CD4-positive, alpha-beta T cell treated with Interleukin-15 for 4 hours (primary cell): ENCODE measurements at regions not wholly inside any gene's neighbourhood (a gene's known extent, or its start where the extent isn't known, plus 50 kb on each side); places are given as distances from the start of the nearest gene placed in this dataset.

Experiments used
- DNase-seq: peaks from one replicate; pipeline ENCODE4 v3.0.0-alpha.2; 2020; ENCODE audit warnings: low spot score

GRCh38 chr5:67693956-67694809, 497.6 kb upstream of the CD180 start:
- DNase-seq: no peak

DNA sequence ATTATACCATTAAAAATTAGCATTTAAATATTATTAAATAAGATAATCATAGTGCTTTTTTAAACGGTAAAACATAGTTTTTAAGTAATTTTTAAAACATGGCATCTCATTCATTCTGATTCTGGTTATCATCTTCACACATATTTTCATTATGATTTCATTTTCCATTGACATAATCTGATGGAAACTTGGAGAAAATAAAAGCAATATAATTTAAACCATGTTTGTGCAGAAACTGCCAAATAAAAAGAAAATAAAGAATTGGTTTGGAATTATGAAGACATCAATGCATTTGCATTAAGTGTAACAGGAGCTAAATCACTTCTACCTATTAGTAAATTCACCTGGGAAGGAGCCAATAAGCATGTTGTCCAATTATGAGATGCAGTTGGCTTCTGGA, 490.1 kb upstream of the CD180 start:
- DNase-seq: no peak

DNA sequence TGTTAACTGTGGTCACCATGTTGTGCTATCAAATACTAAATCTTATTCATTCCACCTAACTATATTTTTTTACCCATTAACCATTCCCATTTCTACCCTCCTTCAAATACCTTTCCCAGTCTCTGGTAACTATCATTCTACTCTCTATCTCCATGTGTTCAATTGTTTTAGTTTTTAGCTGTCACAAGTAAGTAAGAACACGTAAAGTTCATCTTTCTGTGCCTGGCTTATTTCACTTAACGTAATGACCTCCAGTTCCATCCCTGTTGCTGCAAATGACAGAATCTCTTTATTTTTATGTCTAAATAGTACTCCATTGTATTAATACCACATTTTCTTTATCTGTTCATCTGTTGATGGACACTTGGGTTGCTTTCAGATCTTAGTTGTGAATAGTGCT, 485.1 kb upstream of the CD180 start:
- no peak for DNase-seq

DNA sequence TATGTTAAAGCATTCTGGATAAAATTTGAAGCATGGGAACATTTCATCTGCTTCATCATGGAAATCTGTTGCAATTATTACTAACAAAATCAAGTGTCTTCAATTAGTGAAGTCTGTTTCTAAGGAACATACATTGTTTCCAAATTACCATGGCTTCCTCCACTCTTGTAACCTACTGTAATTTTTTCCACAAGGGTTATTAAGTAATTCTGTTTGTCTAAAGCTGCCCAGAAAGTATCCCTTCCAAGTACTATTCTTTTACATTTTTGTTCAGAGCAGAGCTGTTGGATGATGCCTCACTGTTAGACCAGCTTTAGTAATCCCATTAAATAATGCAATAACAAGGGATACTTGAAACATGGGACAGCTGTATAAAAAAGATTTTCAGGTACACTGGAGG, 483.5 kb upstream of the CD180 start:
- DNase-seq: no peak

DNA sequence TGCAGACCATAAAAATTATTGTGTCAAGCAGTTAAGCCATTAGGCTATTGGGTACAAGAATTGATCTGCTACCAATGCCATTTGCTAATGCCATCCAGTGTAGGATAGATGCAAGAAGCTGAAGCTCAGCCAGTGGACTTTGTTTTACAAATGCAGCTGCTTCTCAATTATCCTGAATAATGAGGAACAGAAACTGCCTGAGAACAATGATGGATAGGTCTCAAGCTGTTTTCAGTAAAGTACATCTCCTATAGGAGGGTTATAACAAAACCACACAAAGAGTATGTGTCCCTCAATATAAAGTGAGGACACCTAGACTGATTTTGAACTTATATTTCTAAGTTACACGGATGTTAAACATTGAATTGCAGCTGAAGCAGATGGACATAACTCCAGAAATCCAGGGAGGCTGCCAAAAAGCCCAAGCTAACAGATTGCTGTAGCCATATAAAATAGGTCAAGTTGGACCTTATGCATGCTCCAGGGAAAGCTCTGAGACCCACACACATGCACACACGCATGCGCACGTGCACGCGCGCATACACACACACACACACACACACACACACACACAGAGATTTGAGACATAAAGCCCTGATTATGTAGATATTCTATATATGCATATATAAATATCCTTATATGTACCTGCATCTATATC, 482.7 kb upstream of the CD180 start:
- no peak for DNase-seq

GRCh38 chr5:67678594-67678993, 482.0 kb upstream of the CD180 start:
- DNase-seq: no peak

DNA sequence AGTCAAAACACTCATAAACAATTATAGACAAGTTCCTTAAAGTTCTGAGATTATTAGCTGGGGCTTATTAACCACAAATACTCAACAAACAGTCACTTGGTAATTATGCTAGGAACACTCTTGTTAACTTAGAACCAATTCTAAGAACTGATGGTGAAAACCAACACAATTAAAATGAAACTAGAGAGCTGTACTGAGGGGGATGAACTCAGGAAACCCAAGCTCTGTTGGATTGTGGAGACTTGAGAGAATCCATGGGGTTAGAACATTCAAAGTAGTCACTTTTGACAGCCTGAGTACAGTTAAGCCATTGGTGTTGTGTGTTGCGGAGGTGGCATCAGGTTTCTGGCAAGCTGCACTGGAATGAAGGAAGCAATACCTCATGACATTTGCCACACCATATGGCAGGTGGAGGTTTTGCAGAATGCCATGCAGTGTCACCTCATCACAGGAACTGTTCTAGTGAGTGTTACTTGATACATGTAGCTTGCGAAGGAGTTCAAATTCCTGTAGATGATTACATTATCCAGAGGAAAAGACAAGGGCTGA, 480.9 kb upstream of the CD180 start:
- no peak for DNase-seq

GRCh38 chr5:67676863-67677262, 480.3 kb upstream of the CD180 start:
- no peak for DNase-seq

GRCh38 chr5:67674159-67674655, 477.6 kb upstream of the CD180 start:
- no peak for DNase-seq

DNA sequence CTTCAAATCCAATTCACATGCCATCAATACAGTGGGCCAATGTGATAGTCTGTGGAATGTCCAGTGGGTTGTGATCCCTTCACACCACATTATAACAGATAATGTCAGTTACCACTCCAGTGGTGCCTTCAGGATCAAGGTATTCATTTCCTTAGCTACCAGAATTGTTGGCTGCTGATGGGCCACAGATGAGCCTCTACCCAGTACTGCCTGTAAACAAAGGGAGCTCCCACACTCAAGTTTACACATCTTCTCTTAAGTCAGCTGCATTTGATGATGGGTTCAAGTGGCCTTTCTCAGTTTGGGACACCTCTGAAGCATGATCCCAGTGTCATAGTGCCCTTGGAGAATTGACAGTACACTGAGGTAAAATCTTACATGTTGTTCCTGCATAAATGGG, 477.0 kb upstream of the CD180 start:
- no peak for DNase-seq

DNA sequence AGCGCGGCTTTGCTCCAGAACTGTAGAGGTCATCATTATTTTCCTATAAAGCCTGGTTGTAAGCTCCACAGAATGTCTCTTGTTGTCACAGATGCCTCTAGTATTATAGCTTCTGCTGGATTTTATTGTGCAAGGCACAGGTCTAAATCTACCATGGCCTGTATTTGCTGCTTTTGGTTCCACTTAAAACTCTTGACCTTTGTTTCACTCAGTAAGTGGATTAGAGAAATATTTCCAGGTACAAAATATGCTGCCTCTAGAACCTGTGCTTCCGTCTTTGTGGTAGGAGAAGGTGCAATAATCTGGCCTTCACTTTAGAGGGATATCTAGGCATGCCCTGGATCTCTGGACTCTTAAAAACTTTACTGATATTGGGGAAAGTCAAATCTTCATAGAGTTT, 476.6 kb upstream of the CD180 start:
- DNase-seq: no peak

DNA sequence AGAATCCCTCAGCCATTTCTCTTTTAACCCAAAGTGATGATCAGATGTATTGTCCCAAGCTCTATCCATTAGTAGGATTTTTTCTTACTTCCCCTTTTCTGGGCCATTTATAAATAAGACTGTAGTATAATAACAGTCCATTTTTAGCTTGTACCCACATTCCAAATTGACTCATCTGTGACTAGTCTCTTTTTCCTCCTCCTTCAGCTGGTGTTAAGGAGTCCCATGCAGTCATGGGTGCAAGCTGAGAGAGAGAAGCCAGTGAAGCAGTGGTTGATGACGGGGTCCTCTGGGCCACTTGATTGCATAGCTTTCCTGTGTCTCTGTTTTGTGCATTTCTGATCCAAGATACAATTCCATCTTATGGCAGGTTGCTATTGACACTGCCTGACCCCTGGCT, 476.0 kb upstream of the CD180 start:
- no peak for DNase-seq

- no peak for DNase-seq
Measured at GRCh38 chr5:67669916-67670315, 473.3 kb upstream of the CD180 start.

GRCh38 chr5:67660149-67660548, 463.6 kb upstream of the CD180 start:
- no peak for DNase-seq

- no peak for DNase-seq
Measured at GRCh38 chr5:67659288-67659687, 462.7 kb upstream of the CD180 start.

GRCh38 chr5:67657055-67657454, 460.5 kb upstream of the CD180 start:
- DNase-seq: no peak

DNA sequence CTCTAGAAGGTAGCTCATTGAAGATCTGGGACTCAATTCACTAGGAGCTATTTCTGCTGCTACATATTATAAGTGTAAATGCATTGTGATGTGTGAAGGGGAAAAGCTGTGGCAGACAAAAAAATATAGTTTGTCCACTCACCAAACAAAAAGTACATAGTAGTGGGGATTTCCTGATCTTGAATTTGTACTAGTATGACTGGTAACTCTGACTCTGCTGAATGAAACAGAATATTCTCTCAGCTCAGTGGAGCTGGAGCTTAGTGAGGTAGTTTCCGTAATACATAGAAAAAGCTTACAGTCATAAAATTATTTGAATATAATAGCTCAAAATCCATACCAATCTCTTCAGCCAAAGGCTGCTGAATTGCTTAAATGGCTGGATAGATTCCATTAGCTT, 455.6 kb upstream of the CD180 start:
- DNase-seq: no peak

DNA sequence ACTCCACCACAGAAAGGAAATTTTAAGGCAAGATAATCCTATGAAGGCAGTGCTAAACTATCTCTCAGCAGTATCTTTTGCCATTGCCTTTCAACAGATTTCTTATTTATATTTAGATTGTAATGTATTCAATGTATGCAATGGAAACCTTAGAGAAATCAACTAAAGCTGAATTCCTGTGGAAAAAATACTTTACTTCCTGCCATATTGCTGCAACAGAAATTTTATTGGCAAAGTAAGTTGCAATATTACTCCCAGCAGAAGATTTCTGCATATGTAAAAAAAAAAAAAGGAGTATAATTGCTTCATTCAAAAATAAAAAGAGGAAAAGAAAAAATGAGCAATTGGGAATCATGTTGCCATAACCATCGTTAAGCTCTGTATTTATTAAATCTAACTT, 454.6 kb upstream of the CD180 start:
- no peak for DNase-seq

GRCh38 chr5:67648201-67648671, 451.6 kb upstream of the CD180 start:
- DNase-seq: no peak

DNA sequence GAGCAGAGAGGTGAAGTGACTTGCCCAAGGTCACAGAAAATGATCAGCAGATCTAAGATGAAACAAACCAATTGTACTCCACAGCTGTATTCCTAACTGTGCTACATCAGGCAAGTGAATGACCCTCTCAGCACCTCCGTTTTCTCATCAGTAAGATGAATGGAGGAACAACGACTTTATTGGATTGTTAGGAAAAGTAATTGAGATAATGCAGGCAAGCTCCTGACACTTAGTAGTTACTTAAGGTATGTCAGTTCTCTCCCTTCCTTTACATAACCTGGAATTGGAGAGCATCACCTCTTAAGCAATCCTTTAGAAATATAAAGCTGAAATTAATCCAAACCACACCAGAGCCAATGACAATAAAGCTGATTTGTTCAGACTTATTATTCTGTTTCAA, 451.2 kb upstream of the CD180 start:
- no peak for DNase-seq

GRCh38 chr5:67644221-67644920, 447.8 kb upstream of the CD180 start:
- no peak for DNase-seq

GRCh38 chr5:67643536-67643935, 446.9 kb upstream of the CD180 start:
- no peak for DNase-seq

DNA sequence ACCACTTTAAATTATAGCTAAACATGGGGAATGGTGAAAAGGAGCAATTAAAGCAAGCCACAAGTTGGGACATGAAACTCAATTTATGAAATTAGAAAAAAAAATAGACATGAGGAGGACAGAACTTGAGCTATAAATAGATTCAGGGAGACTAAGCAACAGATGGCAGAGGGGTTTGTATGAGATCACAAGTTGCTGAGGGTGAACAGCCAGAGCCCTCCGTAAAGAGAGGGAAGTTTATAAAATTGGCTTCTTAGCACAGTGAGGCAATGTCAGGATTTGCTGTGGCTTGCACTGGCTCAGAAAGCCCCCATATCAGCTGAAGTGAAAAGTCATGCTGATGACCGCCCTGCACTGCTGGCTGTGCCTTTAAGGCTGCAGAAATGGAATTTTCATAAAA, 443.4 kb upstream of the CD180 start:
- no peak for DNase-seq
